HEK293 (cell line): ENCODE measurements at regions not wholly inside any gene's neighbourhood (a gene's known extent, or its start where the extent isn't known, plus 50 kb on each side); places are given as distances from the start of the nearest gene placed in this dataset.

ENCODE experiments used
- BCL11B ChIP-seq: fragments of 450-650 bp; formaldehyde crosslinking; IDR thresholded peaks from 2 replicates; pipeline ENCODE4 v1.5.1; 2016; ENCODE audit warnings: low read depth, missing biosample characterization, missing genetic modification characterization
- FEZF1 ChIP-seq: fragments of 450-650 bp; formaldehyde crosslinking; IDR thresholded peaks from 2 replicates; pipeline ENCODE4 v1.5.1; 2016; ENCODE audit warnings: missing biosample characterization, missing genetic modification characterization
- GLIS2 ChIP-seq: fragments of 450-650 bp; formaldehyde crosslinking; IDR thresholded peaks from 2 replicates; pipeline ENCODE4 v1.5.1; 2016; ENCODE audit warnings: missing biosample characterization, missing genetic modification characterization
- SCRT2 ChIP-seq: fragments of 450-650 bp; formaldehyde crosslinking; IDR thresholded peaks from 2 replicates; pipeline ENCODE4 v1.5.1; 2016; ENCODE audit warnings: missing biosample characterization, missing genetic modification characterization
- SETDB1 ChIP-seq: IDR thresholded peaks from one replicate; pipeline ENCODE4 v1.6.1; 2017; ENCODE audit warnings: mild to moderate bottlenecking, low read length, moderate library complexity, mixed read lengths; ENCODE audit not compliant: insufficient read length
- SP2 ChIP-seq: fragments of 450-650 bp; formaldehyde crosslinking; IDR thresholded peaks from 2 replicates; pipeline ENCODE4 v1.5.1; 2016; ENCODE audit warnings: missing biosample characterization, missing genetic modification characterization
- ZBTB17 ChIP-seq: fragments of 450-650 bp; formaldehyde crosslinking; IDR thresholded peaks from 2 replicates; pipeline ENCODE4 v1.5.1; 2016; ENCODE audit warnings: missing biosample characterization, missing genetic modification characterization
- ZEB2 ChIP-seq: fragments of 450-650 bp; formaldehyde crosslinking; IDR thresholded peaks from 2 replicates; pipeline ENCODE4 v1.5.1; 2016; ENCODE audit warnings: missing biosample characterization, missing genetic modification characterization
- ZFP69B ChIP-seq: fragments of 450-650 bp; formaldehyde crosslinking; IDR thresholded peaks from 2 replicates; pipeline ENCODE4 v1.5.1; 2016; ENCODE audit warnings: missing biosample characterization, missing genetic modification characterization
- ZNF140 ChIP-seq: fragments of 450-650 bp; formaldehyde crosslinking; IDR thresholded peaks from 2 replicates; pipeline ENCODE4 v1.5.1; 2016; ENCODE audit warnings: missing biosample characterization, missing genetic modification characterization
- ZNF184 ChIP-seq: fragments of 450-650 bp; IDR thresholded peaks from 2 replicates; pipeline ENCODE4 v1.5.1; 2018; ENCODE audit warnings: missing biosample characterization, mild to moderate bottlenecking, missing genetic modification characterization
- ZNF266 ChIP-seq: fragments of 450-650 bp; formaldehyde crosslinking; IDR thresholded peaks from 2 replicates; pipeline ENCODE4 v1.5.1; 2016; ENCODE audit warnings: missing biosample characterization, missing genetic modification characterization, low read depth
- ZNF324 ChIP-seq: fragments of 450-650 bp; formaldehyde crosslinking; IDR thresholded peaks from 2 replicates; pipeline ENCODE4 v1.5.1; 2016; ENCODE audit warnings: missing biosample characterization, missing genetic modification characterization
- ZNF335 ChIP-seq: fragments of 450-650 bp; formaldehyde crosslinking; conservative IDR thresholded peaks from 2 replicates; pipeline ENCODE4 v1.5.1; 2016; ENCODE audit warnings: missing biosample characterization, missing genetic modification characterization
- ZNF366 ChIP-seq: fragments of 450-650 bp; formaldehyde crosslinking; conservative IDR thresholded peaks from 2 replicates; pipeline ENCODE4 v1.5.1; 2016; ENCODE audit warnings: missing biosample characterization, missing genetic modification characterization
- ZNF416 ChIP-seq: fragments of 450-650 bp; formaldehyde crosslinking; IDR thresholded peaks from 2 replicates; pipeline ENCODE4 v1.5.1; 2016; ENCODE audit warnings: missing biosample characterization, missing genetic modification characterization
- ZNF510 ChIP-seq: fragments of 450-650 bp; formaldehyde crosslinking; IDR thresholded peaks from 2 replicates; pipeline ENCODE4 v1.5.1; 2018; ENCODE audit warnings: mild to moderate bottlenecking, missing genetic modification characterization, missing biosample characterization; ENCODE audit not compliant: insufficient replicate concordance
- ZNF623 ChIP-seq: fragments of 450-650 bp; formaldehyde crosslinking; IDR thresholded peaks from 2 replicates; pipeline ENCODE4 v1.5.1; 2016; ENCODE audit warnings: missing biosample characterization, missing genetic modification characterization
- ZNF629 ChIP-seq: fragments of 450-650 bp; formaldehyde crosslinking; IDR thresholded peaks from 2 replicates; pipeline ENCODE4 v1.5.1; 2017; ENCODE audit warnings: missing biosample characterization, missing genetic modification characterization
- ZNF654 ChIP-seq: fragments of 450-650 bp; formaldehyde crosslinking; IDR thresholded peaks from 2 replicates; pipeline ENCODE4 v1.5.1; 2016; ENCODE audit warnings: low read depth, missing biosample characterization, missing genetic modification characterization
- ZNF660 ChIP-seq: fragments of 450-650 bp; IDR thresholded peaks from 2 replicates; pipeline ENCODE4 v1.5.1; 2018; ENCODE audit warnings: missing biosample characterization, mild to moderate bottlenecking, missing genetic modification characterization
- ZNF792 ChIP-seq: fragments of 450-650 bp; formaldehyde crosslinking; IDR thresholded peaks from 2 replicates; pipeline ENCODE4 v1.5.1; 2016; ENCODE audit warnings: missing biosample characterization, missing genetic modification characterization
- ZSCAN23 ChIP-seq: fragments of 450-650 bp; formaldehyde crosslinking; IDR thresholded peaks from 2 replicates; pipeline ENCODE4 v1.5.1; 2016; ENCODE audit warnings: missing biosample characterization, missing genetic modification characterization
- ZXDB ChIP-seq: fragments of 450-650 bp; formaldehyde crosslinking; IDR thresholded peaks from 2 replicates; pipeline ENCODE4 v1.5.1; 2016; ENCODE audit warnings: missing biosample characterization, missing genetic modification characterization
- TF ChIP-seq, protein P1 (sequence below): fragments of 450-650 bp; formaldehyde crosslinking; IDR thresholded peaks from 2 replicates; pipeline ENCODE4 v1.5.1; 2016; ENCODE audit warnings: missing biosample characterization, missing genetic modification characterization
- TF ChIP-seq, protein P2 (sequence below): fragments of 450-650 bp; formaldehyde crosslinking; IDR thresholded peaks from 2 replicates; pipeline ENCODE4 v1.5.1; 2017; ENCODE audit warnings: missing biosample characterization, missing genetic modification characterization
- TF ChIP-seq, protein P3 (sequence below): fragments of 450-650 bp; formaldehyde crosslinking; IDR thresholded peaks from 2 replicates; pipeline ENCODE4 v1.5.1; 2016; ENCODE audit warnings: missing biosample characterization, missing genetic modification characterization
- TF ChIP-seq, protein P4 (sequence below): fragments of 450-650 bp; formaldehyde crosslinking; IDR thresholded peaks from 2 replicates; pipeline ENCODE4 v1.5.1; 2016; ENCODE audit warnings: missing biosample characterization, missing genetic modification characterization
- TF ChIP-seq, protein P5 (sequence below): fragments of 450-650 bp; formaldehyde crosslinking; IDR thresholded peaks from 2 replicates; pipeline ENCODE4 v1.5.1; 2016; ENCODE audit warnings: missing biosample characterization, missing genetic modification characterization
- TF ChIP-seq, protein P6 (sequence below): fragments of 450-650 bp; formaldehyde crosslinking; IDR thresholded peaks from 2 replicates; pipeline ENCODE4 v1.5.1; 2016; ENCODE audit warnings: missing biosample characterization, missing genetic modification characterization

DNA sequence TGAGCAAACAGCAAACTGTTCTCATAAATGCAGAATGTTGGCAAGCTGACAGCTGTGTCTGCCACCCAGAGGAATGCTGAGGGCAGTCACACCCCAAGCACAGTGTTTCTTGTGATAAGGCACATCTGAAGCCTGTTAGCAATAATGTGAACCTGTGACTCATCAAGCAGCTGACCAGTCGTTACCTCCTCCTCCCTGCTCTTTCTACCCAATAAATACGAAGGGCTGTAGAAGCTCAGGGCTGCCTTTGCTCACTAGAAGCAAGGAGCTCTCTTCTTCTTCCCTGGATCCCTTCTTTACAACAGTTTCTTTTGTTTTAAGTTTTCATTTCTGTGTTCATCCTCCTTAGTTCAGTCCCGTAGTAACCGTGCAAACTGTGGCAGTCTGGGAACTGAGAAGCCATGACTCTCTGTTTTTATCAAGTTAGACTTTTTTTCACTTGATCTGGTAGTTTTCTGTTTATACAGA, 160.3 kb upstream of the ZNF184 start (continued):
- TF ChIP-seq SETDB1 (peak; percentile 94), SCRT2 (0 out of 2 replicates have a peak, but pooled peaks have one; percentile 20), SP2 (tag by site-specific recombination) (peak; percentile 22; the same call in 1 of the 2 replicates), ZNF416 (tag by site-specific recombination) (0 out of 2 replicates have a peak, but pooled peaks have one; percentile 28), ZFP69B (tag by site-specific recombination) (peak; percentile 46; the same call in 1 of the 2 replicates), ZNF629 (peak; percentile 86), ZSCAN23 (tag by site-specific recombination) (peak; percentile 95), ZNF660 (tag by site-specific recombination) (peak; percentile 79; the same call in 1 of the 2 replicates), ZXDB (tag by site-specific recombination) (peak; percentile 83), ZNF184 (0 out of 2 replicates have a peak, but pooled peaks have one; percentile 54), FEZF1 (peak; percentile 87), ZNF510 (tag by site-specific recombination) (peak; percentile 9), ZNF623 (tag by site-specific recombination) (peak; percentile 18; the same call in 1 of the 2 replicates), BCL11B (tag by site-specific recombination) (peak; percentile 74; the same call in 1 of the 2 replicates), ZEB2 (tag by site-specific recombination) (peak; percentile 73), ZNF140 (tag by site-specific recombination) (peak; percentile 96), ZBTB17 (tag by site-specific recombination) (peak; percentile 85), ZNF366 (tag by site-specific recombination) (peak; percentile 91), ZNF324 (tag by site-specific recombination) (peak; percentile 92), ZNF792 (peak; percentile 93; the same call in 1 of the 2 replicates), ZNF335 (tag by site-specific recombination) (0 out of 2 replicates have a peak, but pooled peaks have one; percentile 38), ZNF654 (tag by site-specific recombination) (peak; percentile 21; the same call in 1 of the 2 replicates), GLIS2 (peak; percentile 67), ZNF266 (tag by site-specific recombination) (peak; percentile 100)
- TF ChIP-seq, protein P1, sequence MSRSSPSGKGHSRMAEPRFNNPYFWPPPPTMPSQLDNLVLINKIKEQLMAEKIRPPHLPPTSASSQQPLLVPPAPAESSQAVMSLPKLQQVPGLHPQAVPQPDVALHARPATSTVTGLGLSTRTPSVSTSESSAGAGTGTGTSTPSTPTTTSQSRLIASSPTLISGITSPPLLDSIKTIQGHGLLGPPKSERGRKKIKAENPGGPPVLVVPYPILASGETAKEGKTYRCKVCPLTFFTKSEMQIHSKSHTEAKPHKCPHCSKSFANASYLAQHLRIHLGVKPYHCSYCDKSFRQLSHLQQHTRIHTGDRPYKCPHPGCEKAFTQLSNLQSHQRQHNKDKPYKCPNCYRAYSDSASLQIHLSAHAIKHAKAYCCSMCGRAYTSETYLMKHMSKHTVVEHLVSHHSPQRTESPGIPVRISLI (tag by site-specific recombination), result peak; percentile 18; the same call in 1 of the 2 replicates
- TF ChIP-seq, protein P2, sequence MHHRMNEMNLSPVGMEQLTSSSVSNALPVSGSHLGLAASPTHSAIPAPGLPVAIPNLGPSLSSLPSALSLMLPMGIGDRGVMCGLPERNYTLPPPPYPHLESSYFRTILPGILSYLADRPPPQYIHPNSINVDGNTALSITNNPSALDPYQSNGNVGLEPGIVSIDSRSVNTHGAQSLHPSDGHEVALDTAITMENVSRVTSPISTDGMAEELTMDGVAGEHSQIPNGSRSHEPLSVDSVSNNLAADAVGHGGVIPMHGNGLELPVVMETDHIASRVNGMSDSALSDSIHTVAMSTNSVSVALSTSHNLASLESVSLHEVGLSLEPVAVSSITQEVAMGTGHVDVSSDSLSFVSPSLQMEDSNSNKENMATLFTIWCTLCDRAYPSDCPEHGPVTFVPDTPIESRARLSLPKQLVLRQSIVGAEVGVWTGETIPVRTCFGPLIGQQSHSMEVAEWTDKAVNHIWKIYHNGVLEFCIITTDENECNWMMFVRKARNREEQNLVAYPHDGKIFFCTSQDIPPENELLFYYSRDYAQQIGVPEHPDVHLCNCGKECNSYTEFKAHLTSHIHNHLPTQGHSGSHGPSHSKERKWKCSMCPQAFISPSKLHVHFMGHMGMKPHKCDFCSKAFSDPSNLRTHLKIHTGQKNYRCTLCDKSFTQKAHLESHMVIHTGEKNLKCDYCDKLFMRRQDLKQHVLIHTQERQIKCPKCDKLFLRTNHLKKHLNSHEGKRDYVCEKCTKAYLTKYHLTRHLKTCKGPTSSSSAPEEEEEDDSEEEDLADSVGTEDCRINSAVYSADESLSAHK (tag by site-specific recombination), result peak; percentile 44; the same call in 1 of the 2 replicates
- TF ChIP-seq, protein P3, sequence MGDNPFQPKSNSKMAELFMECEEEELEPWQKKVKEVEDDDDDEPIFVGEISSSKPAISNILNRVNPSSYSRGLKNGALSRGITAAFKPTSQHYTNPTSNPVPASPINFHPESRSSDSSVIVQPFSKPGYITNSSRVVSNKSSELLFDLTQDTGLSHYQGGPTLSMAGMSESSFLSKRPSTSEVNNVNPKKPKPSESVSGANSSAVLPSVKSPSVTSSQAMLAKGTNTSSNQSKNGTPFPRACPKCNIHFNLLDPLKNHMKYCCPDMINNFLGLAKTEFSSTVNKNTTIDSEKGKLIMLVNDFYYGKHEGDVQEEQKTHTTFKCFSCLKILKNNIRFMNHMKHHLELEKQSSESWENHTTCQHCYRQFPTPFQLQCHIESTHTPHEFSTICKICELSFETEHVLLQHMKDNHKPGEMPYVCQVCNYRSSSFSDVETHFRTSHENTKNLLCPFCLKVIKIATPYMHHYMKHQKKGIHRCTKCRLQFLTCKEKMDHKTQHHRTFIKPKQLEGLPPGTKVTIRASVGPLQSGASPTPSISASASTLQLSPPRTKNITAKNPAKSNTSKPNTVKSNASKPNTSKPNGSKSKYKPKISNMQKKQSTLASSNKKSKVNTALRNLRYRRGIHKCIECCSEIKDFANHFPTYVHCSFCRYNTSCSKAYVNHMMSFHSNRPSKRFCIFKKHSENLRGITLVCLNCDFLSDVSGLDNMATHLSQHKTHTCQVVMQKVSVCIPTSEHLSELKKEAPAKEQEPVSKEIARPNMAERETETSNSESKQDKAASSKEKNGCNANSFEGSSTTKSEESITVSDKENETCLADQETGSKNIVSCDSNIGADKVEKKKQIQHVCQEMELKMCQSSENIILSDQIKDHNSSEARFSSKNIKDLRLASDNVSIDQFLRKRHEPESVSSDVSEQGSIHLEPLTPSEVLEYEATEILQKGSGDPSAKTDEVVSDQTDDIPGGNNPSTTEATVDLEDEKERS (tag by site-specific recombination), result peak; percentile 98
- TF ChIP-seq, protein P4, sequence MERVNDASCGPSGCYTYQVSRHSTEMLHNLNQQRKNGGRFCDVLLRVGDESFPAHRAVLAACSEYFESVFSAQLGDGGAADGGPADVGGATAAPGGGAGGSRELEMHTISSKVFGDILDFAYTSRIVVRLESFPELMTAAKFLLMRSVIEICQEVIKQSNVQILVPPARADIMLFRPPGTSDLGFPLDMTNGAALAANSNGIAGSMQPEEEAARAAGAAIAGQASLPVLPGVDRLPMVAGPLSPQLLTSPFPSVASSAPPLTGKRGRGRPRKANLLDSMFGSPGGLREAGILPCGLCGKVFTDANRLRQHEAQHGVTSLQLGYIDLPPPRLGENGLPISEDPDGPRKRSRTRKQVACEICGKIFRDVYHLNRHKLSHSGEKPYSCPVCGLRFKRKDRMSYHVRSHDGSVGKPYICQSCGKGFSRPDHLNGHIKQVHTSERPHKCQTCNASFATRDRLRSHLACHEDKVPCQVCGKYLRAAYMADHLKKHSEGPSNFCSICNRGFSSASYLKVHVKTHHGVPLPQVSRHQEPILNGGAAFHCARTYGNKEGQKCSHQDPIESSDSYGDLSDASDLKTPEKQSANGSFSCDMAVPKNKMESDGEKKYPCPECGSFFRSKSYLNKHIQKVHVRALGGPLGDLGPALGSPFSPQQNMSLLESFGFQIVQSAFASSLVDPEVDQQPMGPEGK, result peak; percentile 76
- TF ChIP-seq, protein P5, sequence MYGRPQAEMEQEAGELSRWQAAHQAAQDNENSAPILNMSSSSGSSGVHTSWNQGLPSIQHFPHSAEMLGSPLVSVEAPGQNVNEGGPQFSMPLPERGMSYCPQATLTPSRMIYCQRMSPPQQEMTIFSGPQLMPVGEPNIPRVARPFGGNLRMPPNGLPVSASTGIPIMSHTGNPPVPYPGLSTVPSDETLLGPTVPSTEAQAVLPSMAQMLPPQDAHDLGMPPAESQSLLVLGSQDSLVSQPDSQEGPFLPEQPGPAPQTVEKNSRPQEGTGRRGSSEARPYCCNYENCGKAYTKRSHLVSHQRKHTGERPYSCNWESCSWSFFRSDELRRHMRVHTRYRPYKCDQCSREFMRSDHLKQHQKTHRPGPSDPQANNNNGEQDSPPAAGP (tag by site-specific recombination), result peak; percentile 89
- TF ChIP-seq, protein P6, sequence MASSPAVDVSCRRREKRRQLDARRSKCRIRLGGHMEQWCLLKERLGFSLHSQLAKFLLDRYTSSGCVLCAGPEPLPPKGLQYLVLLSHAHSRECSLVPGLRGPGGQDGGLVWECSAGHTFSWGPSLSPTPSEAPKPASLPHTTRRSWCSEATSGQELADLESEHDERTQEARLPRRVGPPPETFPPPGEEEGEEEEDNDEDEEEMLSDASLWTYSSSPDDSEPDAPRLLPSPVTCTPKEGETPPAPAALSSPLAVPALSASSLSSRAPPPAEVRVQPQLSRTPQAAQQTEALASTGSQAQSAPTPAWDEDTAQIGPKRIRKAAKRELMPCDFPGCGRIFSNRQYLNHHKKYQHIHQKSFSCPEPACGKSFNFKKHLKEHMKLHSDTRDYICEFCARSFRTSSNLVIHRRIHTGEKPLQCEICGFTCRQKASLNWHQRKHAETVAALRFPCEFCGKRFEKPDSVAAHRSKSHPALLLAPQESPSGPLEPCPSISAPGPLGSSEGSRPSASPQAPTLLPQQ (tag by site-specific recombination), result peak; percentile 72
